Right forelimb (tissue), 1 donor: ENCODE measurements at regions not wholly inside any gene's neighbourhood (a gene's known extent, or its start where the extent isn't known, plus 50 kb on each side); places are given as distances from the start of the nearest gene placed in this dataset.

Source experiments
- DNase-seq: peaks from one replicate; pipeline ENCODE4 v3.0.0-alpha.2; 2018

DNA sequence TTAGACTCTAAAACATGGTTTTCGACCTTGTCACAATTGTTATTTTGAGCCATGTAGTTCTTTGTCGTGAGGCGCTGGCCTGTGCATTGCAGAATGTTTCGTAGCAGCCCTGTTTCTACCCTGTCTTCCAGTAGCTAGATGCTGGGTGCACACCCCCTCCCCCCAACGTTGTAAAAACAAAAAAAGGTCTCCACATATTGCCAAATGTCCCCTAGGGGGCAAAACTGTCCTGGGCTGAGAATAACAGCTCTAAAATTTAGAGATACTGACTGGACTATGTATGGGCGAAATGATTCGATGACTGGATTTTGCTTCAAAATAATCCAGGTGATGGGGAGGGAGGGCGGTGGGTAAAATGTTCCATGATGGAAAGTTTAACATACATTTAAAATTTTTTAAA is 126.1 kb upstream of the FUT8 start:
- no peak for DNase-seq

- no peak for DNase-seq
These were observed 125.0 kb upstream of the FUT8 start for GRCh38 chr14:65287264-65288131.

GRCh38 chr14:65290830-65291229 is 121.7 kb upstream of the FUT8 start:
- no peak for DNase-seq

GRCh38 chr14:65291531-65291930 is 121.0 kb upstream of the FUT8 start:
- DNase-seq, result no peak

- no peak for DNase-seq
These were observed 117.7 kb upstream of the FUT8 start for GRCh38 chr14:65294816-65295215.

- no peak for DNase-seq
These were observed 116.1 kb upstream of the FUT8 start for GRCh38 chr14:65296402-65296801.

GRCh38 chr14:65296876-65297275 is 115.7 kb upstream of the FUT8 start:
- DNase-seq, result no peak

- DNase-seq, result no peak
These were observed 114.8 kb upstream of the FUT8 start for GRCh38 chr14:65297744-65298143.

DNA sequence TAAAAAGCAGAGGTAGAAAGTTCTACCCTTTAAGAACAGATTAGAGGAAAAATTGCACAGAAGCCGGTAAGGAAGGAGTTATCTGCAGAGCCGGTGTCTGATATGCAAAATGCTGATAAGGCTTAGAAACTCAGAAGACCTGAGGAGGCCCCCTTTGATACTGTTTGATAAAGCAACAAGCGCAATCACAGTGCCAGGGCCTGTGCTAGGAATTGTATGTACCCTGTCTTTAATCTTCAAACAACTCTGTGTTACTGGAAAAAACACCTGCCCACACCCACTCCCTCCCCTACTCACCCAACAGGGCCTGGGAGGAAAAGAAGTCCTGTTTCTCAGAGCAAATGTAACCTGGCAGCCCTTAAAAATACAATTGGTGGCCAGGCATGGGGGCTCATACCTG is 112.7 kb upstream of the FUT8 start:
- no peak for DNase-seq

GRCh38 chr14:65301862-65302539 is 110.5 kb upstream of the FUT8 start:
- DNase-seq, result no peak

GRCh38 chr14:65302571-65303189 is 109.8 kb upstream of the FUT8 start:
- DNase-seq, result no peak

- DNase-seq, result no peak
These were observed 109.2 kb upstream of the FUT8 start for GRCh38 chr14:65303190-65303898.

DNA sequence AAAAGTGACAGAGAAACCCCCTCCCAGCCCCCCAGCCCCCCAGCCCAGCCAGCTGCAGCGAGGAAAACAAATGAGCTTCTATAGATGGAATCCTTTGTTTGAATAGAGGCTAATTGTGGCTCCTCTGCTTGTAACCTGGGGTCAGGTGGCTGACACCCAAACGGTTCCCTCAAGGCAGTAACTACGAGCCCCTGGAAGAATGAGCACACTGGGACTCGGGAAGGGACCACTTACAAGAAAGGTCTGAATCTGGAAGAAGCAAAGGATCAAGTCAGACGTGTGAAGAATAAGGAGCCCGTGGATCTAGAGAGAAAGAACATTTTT is 108.7 kb upstream of the FUT8 start:
- DNase-seq, result no peak

DNA sequence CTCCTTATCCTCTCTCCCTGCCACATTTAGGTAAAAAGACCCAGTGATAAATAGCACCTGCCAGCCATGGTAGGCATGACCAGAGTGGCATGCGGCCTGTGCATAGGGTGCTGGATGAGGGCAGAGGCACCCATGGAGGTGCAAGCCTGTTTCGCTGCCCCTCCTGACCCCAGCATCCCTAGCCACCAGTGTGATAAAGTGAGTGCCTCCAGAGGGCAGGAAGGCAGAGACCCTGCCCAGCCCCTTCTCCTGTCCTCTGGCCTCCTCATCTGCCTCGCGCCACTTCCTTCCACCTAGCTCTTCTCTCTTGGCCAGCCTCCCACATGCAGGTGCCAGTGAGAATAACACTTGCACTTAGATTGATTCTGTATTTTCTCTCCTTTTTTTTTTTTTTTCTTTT is 108.3 kb upstream of the FUT8 start:
- no peak for DNase-seq

DNA sequence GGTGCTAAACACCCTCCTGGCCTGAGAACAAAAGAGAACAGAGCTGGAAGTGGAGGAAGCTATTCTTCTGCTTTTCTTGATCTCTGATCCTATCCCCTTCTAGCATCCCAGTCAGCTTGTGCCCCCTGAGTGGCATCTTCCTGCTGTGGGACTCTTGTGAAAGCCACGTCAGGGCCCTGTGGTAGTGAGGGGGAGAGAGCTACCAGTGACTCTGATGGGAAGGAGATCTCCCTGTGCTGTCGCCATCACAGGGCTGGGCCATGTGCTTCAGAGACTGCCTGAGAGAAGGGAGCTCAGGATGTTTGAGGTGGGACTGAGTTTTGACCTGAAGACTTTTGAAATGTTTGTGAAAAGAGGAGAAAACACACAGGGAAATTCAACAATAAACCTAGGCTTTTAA is 107.6 kb upstream of the FUT8 start:
- DNase-seq, result no peak

GRCh38 chr14:65308536-65308935 is 104.0 kb upstream of the FUT8 start:
- DNase-seq, result no peak

GRCh38 chr14:65310568-65310967 is 102.0 kb upstream of the FUT8 start:
- DNase-seq, result no peak

DNA sequence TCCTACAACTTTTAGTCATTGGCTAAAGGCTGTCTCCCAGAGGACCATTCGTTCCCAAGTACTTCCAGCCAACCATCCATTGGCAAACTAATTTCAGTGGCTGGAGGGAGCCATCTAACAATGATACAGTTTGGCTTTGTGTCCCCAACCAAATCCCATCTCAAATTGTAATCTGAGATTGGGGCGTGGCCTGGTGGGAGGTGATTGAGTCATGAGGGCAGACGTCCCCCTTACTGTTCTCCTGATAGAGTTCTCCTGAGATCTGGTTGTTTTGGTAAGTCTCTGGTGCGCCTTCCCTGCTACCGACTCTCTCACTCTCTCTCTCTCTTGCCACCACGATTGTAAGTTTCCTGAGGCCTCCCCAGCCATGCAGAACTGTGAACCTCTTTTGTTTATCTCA is 99.7 kb upstream of the FUT8 start:
- no peak for DNase-seq

DNA sequence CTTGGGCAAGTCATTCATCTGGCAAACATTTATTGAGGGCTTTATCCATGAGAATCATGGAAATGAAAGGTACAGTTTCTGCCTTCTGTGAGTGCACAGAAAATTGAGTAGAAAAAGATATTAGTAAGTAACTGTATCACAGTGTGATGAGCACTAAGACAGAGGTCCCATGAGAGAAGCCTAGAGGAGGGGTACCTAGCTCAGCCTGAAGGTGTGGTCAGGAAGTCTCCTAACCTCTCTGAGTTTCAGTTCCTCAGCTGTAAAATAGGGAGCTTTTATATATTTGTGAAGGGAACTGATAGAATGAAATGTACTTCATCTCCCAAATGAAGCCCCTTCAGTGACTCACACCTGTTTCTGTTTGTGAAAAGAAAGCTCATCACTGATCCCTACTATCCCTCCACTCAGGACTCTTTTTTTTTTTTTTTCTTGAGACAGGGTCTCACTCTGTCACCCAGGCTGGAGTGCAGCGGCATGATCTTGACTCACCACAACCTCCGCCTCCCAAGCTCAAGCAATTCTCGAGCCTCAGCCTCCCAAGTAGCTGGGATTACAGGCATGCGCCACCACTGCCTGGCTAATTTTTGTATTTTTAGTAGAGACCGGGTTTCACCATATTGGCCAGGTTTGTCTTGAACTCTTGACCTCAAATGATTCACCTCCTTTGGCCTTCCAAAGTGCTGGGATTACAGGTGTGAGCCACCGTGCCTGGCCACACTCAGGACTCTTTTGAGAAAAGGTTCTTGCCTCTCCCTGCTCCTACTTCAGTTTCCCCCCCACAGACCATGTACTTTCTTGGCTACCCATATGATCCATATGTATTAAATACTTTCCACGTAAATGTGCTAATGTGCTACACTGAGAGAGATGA is 93.7 kb upstream of the FUT8 start:
- DNase-seq, result no peak

DNA sequence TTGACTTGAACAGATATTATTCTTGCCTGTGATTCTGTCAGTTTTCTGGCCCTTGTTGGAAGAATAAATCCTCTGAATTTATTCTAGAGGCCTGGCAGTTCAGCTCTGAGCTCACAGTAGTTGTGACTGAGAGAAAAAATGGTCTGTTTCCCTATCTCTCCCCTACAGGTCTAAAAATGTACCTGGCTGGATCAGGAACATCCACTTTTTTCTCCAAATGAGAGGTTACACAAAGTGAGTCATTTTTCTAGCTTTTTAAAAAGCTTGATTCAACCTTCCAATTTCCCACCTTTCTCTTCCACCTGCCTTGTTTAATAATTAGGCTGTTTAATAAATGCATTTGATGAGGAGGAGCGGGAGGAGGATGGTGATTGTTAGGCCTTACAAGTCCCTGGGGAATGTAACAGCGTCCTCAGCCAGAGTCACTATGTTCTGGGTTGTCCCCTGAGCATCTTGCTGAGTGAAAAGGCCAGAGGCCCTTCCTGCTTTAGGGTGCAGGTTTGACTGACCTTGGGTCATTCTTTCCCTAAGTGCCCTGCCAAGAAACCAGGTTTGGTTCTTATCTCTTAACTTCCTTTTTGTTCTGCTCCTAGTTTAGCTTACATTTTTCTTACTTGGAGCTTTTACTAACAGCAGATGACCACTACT is 91.7 kb upstream of the FUT8 start:
- no peak for DNase-seq

- DNase-seq, result no peak
These were observed 91.1 kb upstream of the FUT8 start for GRCh38 chr14:65321370-65321875.

- DNase-seq, result no peak
These were observed 83.0 kb upstream of the FUT8 start for GRCh38 chr14:65329481-65329880.
